SK-N-SH (cell line): ENCODE measurements at regions not wholly inside any gene's neighbourhood (a gene's known extent, or its start where the extent isn't known, plus 50 kb on each side); places are given as distances from the start of the nearest gene placed in this dataset.

Experiments
- CHD2 ChIP-seq: fragments of 150-350 bp; IDR thresholded peaks from 2 replicates; pipeline ENCODE4 v1.6.1; 2018; ENCODE audit warnings: low read length; ENCODE audit not compliant: partially characterized antibody
- EP300 ChIP-seq, 2 experiments: IDR thresholded peaks; 2 replicates each; pipeline versions ENCODE4 v1.4.0 to v1.6.1; 2012; ENCODE audit warnings: borderline replicate concordance in 1 of 2, low read depth in 1 of 2, low read length in 1 of 2
- EZH2phosphoT487 ChIP-seq: fragments of 200-600 bp; sonication (generic); IDR thresholded peaks from 2 replicates; pipeline ENCODE4 v1.6.1; 2017; ENCODE audit warnings: low read depth, mixed run types, mild to moderate bottlenecking, antibody characterized with exemption, moderate library complexity, borderline replicate concordance
- FOSL2 ChIP-seq: IDR thresholded peaks from 2 replicates; pipeline ENCODE4 v1.4.0; 2012; ENCODE audit warnings: low read depth, mild to moderate bottlenecking, moderate library complexity, borderline replicate concordance
- FOXM1 ChIP-seq: IDR thresholded peaks from 2 replicates; pipeline ENCODE4 v1.4.0; 2012; ENCODE audit warnings: low read depth, mild to moderate bottlenecking
- GABPA ChIP-seq: IDR thresholded peaks from 2 replicates; pipeline ENCODE4 v1.4.0; 2012; ENCODE audit warnings: low read depth, mild to moderate bottlenecking
- JUND ChIP-seq: IDR thresholded peaks from 2 replicates; pipeline ENCODE4 v1.4.0; 2012
- MAX ChIP-seq: IDR thresholded peaks from 2 replicates; pipeline ENCODE4 v1.4.0; 2012; ENCODE audit warnings: low read depth
- MEF2A ChIP-seq: IDR thresholded peaks from 2 replicates; pipeline ENCODE4 v1.4.0; 2012; ENCODE audit warnings: low read depth, borderline replicate concordance
- NFIC ChIP-seq: IDR thresholded peaks from 2 replicates; pipeline ENCODE4 v1.4.0; 2012; ENCODE audit warnings: borderline replicate concordance
- RAD21 ChIP-seq: IDR thresholded peaks from 2 replicates; pipeline ENCODE4 v1.6.1; 2012; ENCODE audit warnings: mild to moderate bottlenecking, low read length
- SIN3A ChIP-seq: IDR thresholded peaks from 2 replicates; pipeline ENCODE4 v1.6.1; 2012; ENCODE audit warnings: low read depth, mild to moderate bottlenecking, low read length, moderate library complexity, borderline replicate concordance
- SMC3 ChIP-seq: IDR thresholded peaks from 2 replicates; pipeline ENCODE4 v1.6.1; 2012; ENCODE audit warnings: low read depth, low read length, improper control_type of control experiment
- TCF12 ChIP-seq: IDR thresholded peaks from 2 replicates; pipeline ENCODE4 v1.4.0; 2012
- YY1 ChIP-seq: IDR thresholded peaks from 2 replicates; pipeline ENCODE4 v1.4.0; 2012; ENCODE audit warnings: low read depth, mild to moderate bottlenecking
- TF ChIP-seq, protein P1 (sequence below): IDR thresholded peaks from 2 replicates; pipeline ENCODE4 v1.4.0; 2012; ENCODE audit warnings: low read depth, borderline replicate concordance
- TF ChIP-seq, protein P2 (sequence below): IDR thresholded peaks from 2 replicates; pipeline ENCODE4 v1.4.0; 2012; ENCODE audit warnings: low read depth, borderline replicate concordance
- TF ChIP-seq, protein P3 (sequence below): fragments of 200-600 bp; sonication (generic); IDR thresholded peaks from 2 replicates; pipeline ENCODE4 v1.6.1; 2017; ENCODE audit warnings: antibody characterized with exemption, mild to moderate bottlenecking, moderate library complexity

DNA sequence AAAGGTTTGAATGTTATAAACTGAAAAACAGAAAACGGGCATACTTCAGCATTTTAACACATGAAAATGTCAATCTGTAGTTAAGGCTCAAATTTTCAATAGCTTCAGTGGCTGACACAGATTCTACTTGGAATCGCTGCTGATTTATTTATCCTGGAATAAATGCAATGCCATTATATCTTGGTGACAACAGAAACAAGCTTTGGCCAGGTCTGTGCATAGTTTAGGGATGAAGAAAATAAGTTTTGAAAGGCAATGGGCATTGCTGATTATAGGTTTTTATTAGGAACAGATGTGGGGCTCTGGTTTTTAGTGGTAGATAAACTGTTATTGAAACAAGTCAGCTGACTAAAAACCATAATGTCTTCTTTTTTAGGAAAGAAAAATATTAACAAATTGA, 96.8 kb upstream of the SOX4 start (continued):
- TF ChIP-seq EP300 (IDR thresholded peaks at IDR 0.05; ENCODE audit: borderline replicate concordance in 1 of 2, low read depth in 1 of 2, low read length in 1 of 2): peak; percentile 37 to 77; a peak in 3 of 4 replicates
- no peak for TF ChIP-seq EZH2phosphoT487
- TF ChIP-seq, protein P1, sequence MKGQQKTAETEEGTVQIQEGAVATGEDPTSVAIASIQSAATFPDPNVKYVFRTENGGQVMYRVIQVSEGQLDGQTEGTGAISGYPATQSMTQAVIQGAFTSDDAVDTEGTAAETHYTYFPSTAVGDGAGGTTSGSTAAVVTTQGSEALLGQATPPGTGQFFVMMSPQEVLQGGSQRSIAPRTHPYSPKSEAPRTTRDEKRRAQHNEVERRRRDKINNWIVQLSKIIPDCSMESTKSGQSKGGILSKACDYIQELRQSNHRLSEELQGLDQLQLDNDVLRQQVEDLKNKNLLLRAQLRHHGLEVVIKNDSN: no peak
- TF ChIP-seq NFIC: peak; percentile 43; the same call in 1 of the 2 replicates
- TF ChIP-seq SIN3A: no peak
- TF ChIP-seq FOXM1: no peak
- TF ChIP-seq FOSL2: no peak
- TF ChIP-seq JUND: peak; percentile 18; the same call in 1 of the 2 replicates
- TF ChIP-seq CHD2: peak; percentile 24
- TF ChIP-seq MEF2A: no peak
- TF ChIP-seq MAX: no peak
- TF ChIP-seq GABPA: no peak
- TF ChIP-seq SMC3: no peak
- TF ChIP-seq, protein P2, sequence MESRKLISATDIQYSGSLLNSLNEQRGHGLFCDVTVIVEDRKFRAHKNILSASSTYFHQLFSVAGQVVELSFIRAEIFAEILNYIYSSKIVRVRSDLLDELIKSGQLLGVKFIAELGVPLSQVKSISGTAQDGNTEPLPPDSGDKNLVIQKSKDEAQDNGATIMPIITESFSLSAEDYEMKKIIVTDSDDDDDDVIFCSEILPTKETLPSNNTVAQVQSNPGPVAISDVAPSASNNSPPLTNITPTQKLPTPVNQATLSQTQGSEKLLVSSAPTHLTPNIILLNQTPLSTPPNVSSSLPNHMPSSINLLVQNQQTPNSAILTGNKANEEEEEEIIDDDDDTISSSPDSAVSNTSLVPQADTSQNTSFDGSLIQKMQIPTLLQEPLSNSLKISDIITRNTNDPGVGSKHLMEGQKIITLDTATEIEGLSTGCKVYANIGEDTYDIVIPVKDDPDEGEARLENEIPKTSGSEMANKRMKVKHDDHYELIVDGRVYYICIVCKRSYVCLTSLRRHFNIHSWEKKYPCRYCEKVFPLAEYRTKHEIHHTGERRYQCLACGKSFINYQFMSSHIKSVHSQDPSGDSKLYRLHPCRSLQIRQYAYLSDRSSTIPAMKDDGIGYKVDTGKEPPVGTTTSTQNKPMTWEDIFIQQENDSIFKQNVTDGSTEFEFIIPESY: no peak
- TF ChIP-seq TCF12: peak; percentile 90
- TF ChIP-seq RAD21: peak; percentile 25; the same call in 1 of the 2 replicates
- TF ChIP-seq YY1: no peak
- TF ChIP-seq, protein P3, sequence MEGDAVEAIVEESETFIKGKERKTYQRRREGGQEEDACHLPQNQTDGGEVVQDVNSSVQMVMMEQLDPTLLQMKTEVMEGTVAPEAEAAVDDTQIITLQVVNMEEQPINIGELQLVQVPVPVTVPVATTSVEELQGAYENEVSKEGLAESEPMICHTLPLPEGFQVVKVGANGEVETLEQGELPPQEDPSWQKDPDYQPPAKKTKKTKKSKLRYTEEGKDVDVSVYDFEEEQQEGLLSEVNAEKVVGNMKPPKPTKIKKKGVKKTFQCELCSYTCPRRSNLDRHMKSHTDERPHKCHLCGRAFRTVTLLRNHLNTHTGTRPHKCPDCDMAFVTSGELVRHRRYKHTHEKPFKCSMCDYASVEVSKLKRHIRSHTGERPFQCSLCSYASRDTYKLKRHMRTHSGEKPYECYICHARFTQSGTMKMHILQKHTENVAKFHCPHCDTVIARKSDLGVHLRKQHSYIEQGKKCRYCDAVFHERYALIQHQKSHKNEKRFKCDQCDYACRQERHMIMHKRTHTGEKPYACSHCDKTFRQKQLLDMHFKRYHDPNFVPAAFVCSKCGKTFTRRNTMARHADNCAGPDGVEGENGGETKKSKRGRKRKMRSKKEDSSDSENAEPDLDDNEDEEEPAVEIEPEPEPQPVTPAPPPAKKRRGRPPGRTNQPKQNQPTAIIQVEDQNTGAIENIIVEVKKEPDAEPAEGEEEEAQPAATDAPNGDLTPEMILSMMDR: no peak
- TF ChIP-seq, all 33 proteins: peak for 10
